ENCODE measurements at regions not wholly inside any gene's neighbourhood (a gene's known extent, or its start where the extent isn't known, plus 50 kb on each side); places are given as distances from the start of the nearest gene placed in this dataset.

GRCh38 chr16:50463581-50464324 is 84.4 kb upstream of the NKD1 start:
- no peak for DNase-seq
- no peaks in the 10 kb centered on the region for H3K9me2 ChIP-seq (replicated peaks; ENCODE audit: low read length)
- H3K79me2 ChIP-seq (ENCODE audit: low read length): no peaks in the 10 kb centered on the region
- H3K27ac ChIP-seq (ENCODE audit: low read length): no peak overlapping the region
- H3K4me3 ChIP-seq (ENCODE audit: low read length): no peak overlapping the region
- H3F3A ChIP-seq (ENCODE audit: low read length, unreplicated experiment): no peaks in the 10 kb centered on the region
- ChIA-PET CTCF (no interaction called here), POLR2A (ENCODE audit: unreplicated experiment) (no interaction called here)
- no peak for ATAC-seq
- no peak overlapping the region for H3K4me2 ChIP-seq (ENCODE audit: low read length)
- H2AFZ ChIP-seq (ENCODE audit: low read length): no peak overlapping the region
- intact Hi-C loops (cut with micrococcal nuclease): no loop called here
- peaks cover 17% of the 10 kb centered on the region for H3K27me3 ChIP-seq (ENCODE audit: low read length)
- H3K9me3 ChIP-seq (ENCODE audit: low read length): no peaks in the 10 kb centered on the region
- TF ChIP-seq EZH2 (IDR thresholded peaks at IDR 0.05; ENCODE audit: low read length, unreplicated experiment): no peak
- TF ChIP-seq CTCF (conservative IDR thresholded peaks at IDR 0.05; ENCODE audit: low read depth, low read length): no peak
- no peak for TF ChIP-seq EZH2phosphoT487 (IDR thresholded peaks at IDR 0.05; ENCODE audit: borderline replicate concordance, low read length)
- no peak overlapping the region for H3K9ac ChIP-seq (ENCODE audit: low read length)
- no peaks in the 10 kb centered on the region for H3K36me3 ChIP-seq (ENCODE audit: low read depth, low read length)
- H4K20me1 ChIP-seq (ENCODE audit: low read length): no peaks in the 10 kb centered on the region
- no TSS peak for BruUV-seq (replicated peaks)
- no peaks in the 10 kb centered on the region for H3K4me1 ChIP-seq (ENCODE audit: insufficient read depth, low read length)

GRCh38 chr16:50462793-50463507 is 85.2 kb upstream of the NKD1 start:
- CTCF ChIA-PET: no interaction called here
- BruUV-seq (replicated peaks): no TSS peak

GRCh38 chr16:50461400-50461760 is 86.8 kb upstream of the NKD1 start:
- Histone ChIP-seq H3K9me2 (replicated peaks; ENCODE audit: low read length) (no peaks in the 10 kb centered on the region), H3K4me2 (ENCODE audit: low read length) (no peak overlapping the region), H3K4me1 (ENCODE audit: insufficient read depth, low read length) (peaks cover 7% of the 10 kb centered on the region; the same call in 1 of the 2 replicates), H2AFZ (ENCODE audit: low read length) (no peak overlapping the region), H3K27me3 (ENCODE audit: low read length) (peaks cover 10% of the 10 kb centered on the region; the same call in 1 of the 2 replicates), H3K9me3 (ENCODE audit: low read length) (no peaks in the 10 kb centered on the region), H3F3A (ENCODE audit: low read length, unreplicated experiment) (no peaks in the 10 kb centered on the region), H3K9ac (ENCODE audit: low read length) (no peak overlapping the region), H4K20me1 (ENCODE audit: low read length) (no peaks in the 10 kb centered on the region), H3K36me3 (ENCODE audit: low read depth, low read length) (no peaks in the 10 kb centered on the region), H3K4me3 (ENCODE audit: low read length) (no peak overlapping the region), H3K79me2 (ENCODE audit: low read length) (no peaks in the 10 kb centered on the region), H3K27ac (ENCODE audit: low read length) (no peak overlapping the region)
- DNase-seq (no peak), ATAC-seq (no peak)
- CTCF ChIA-PET: no interaction called here
- POLR2A ChIA-PET (ENCODE audit: unreplicated experiment): no interaction called here
- no TSS peak for BruUV-seq (replicated peaks)
- TF ChIP-seq EZH2 (IDR thresholded peaks at IDR 0.05; ENCODE audit: low read length, unreplicated experiment) (no peak), EZH2phosphoT487 (IDR thresholded peaks at IDR 0.05; ENCODE audit: borderline replicate concordance, low read length) (no peak), CTCF (conservative IDR thresholded peaks at IDR 0.05; ENCODE audit: low read depth, low read length) (no peak)
- intact Hi-C loops (cut with micrococcal nuclease): no loop called here

More at GRCh38 chr16:50462793-50463507, 85.2 kb upstream of the NKD1 start:
- POLR2A ChIA-PET (ENCODE audit: unreplicated experiment): no interaction called here
- TF ChIP-seq EZH2 (IDR thresholded peaks at IDR 0.05; ENCODE audit: low read length, unreplicated experiment): no peak
- Histone ChIP-seq H3K4me3 (ENCODE audit: low read length) (no peak overlapping the region), H3K4me1 (ENCODE audit: insufficient read depth, low read length) (no peaks in the 10 kb centered on the region), H3K27ac (ENCODE audit: low read length) (no peak overlapping the region), H3F3A (ENCODE audit: low read length, unreplicated experiment) (no peaks in the 10 kb centered on the region), H3K79me2 (ENCODE audit: low read length) (no peaks in the 10 kb centered on the region), H4K20me1 (ENCODE audit: low read length) (no peaks in the 10 kb centered on the region), H3K9me3 (ENCODE audit: low read length) (no peaks in the 10 kb centered on the region), H2AFZ (ENCODE audit: low read length) (no peak overlapping the region), H3K9ac (ENCODE audit: low read length) (no peak overlapping the region), H3K36me3 (ENCODE audit: low read depth, low read length) (no peaks in the 10 kb centered on the region), H3K9me2 (replicated peaks; ENCODE audit: low read length) (no peaks in the 10 kb centered on the region), H3K27me3 (ENCODE audit: low read length) (peaks cover 17% of the 10 kb centered on the region), H3K4me2 (ENCODE audit: low read length) (no peak overlapping the region)
- intact Hi-C loops (cut with micrococcal nuclease): no loop called here
- ATAC-seq: no peak
- DNase-seq: no peak
